IPS-20b (cell line): ENCODE measurements at regions not wholly inside any gene's neighbourhood (a gene's known extent, or its start where the extent isn't known, plus 50 kb on each side); places are given as distances from the start of the nearest gene placed in this dataset.
"Not testable (repeated sequence)": the region's sequence is repeated elsewhere in the genome, so short reads cannot be mapped to it uniquely, and the experiment has no call there.

Experiments used
- H3K27ac ChIP-seq: one replicate; pipeline ENCODE4 v1.5.1; 2013; ENCODE audit warnings: low read length
- H3K27me3 ChIP-seq: 2 replicates; pipeline ENCODE4 v1.6.1; 2013; ENCODE audit warnings: mild to moderate bottlenecking, low read length, inconsistent platforms; ENCODE audit not compliant: insufficient read depth
- H3K36me3 ChIP-seq: 2 replicates; pipeline ENCODE4 v1.6.1; 2013; ENCODE audit warnings: low read depth, mild to moderate bottlenecking, inconsistent platforms, low read length, moderate library complexity; ENCODE audit not compliant: insufficient read depth
- H3K4me1 ChIP-seq: 2 replicates; pipeline ENCODE4 v1.6.1; 2013; ENCODE audit warnings: mild to moderate bottlenecking, control low read depth, inconsistent platforms, low read length, moderate library complexity; ENCODE audit not compliant: insufficient read depth
- H3K4me3 ChIP-seq: 2 replicates; pipeline ENCODE4 v1.5.1; 2013; ENCODE audit warnings: mild to moderate bottlenecking, low read length, inconsistent platforms
- H3K9ac ChIP-seq: 2 replicates; pipeline ENCODE4 v1.6.1; 2013; ENCODE audit warnings: low read depth, mild to moderate bottlenecking, inconsistent platforms, low read length, moderate library complexity
- H3K9me3 ChIP-seq: 2 replicates; pipeline ENCODE4 v1.6.1; 2013; ENCODE audit warnings: mild to moderate bottlenecking, low read depth, low read length, inconsistent platforms; ENCODE audit not compliant: insufficient read depth

GRCh38 chr2:83221258-83221657 lies 1237.8 kb downstream of the SUCLG1 start:
- H3K36me3 ChIP-seq, result no peaks in the 10 kb centered on the region
- no peaks in the 10 kb centered on the region for H3K9me3 ChIP-seq
- H3K4me1 ChIP-seq, result no peaks in the 10 kb centered on the region
- no peak overlapping the region for H3K27ac ChIP-seq
- no peaks in the 10 kb centered on the region for H3K27me3 ChIP-seq
- no peak overlapping the region for H3K4me3 ChIP-seq
- H3K9ac ChIP-seq, result no peak overlapping the region

GRCh38 chr2:83217854-83218253 lies 1241.2 kb downstream of the SUCLG1 start:
- Histone ChIP-seq H3K27me3 (no peaks in the 10 kb centered on the region), H3K4me1 (no peaks in the 10 kb centered on the region), H3K4me3 (no peak overlapping the region)

GRCh38 chr2:83196225-83196624 lies 1262.9 kb downstream of the SUCLG1 start:
- H3K4me3 ChIP-seq, result no peak overlapping the region
- H3K4me1 ChIP-seq, result no peaks in the 10 kb centered on the region
- H3K36me3 ChIP-seq, result no peaks in the 10 kb centered on the region
- H3K9me3 ChIP-seq, result no peaks in the 10 kb centered on the region
- no peaks in the 10 kb centered on the region for H3K27me3 ChIP-seq
- no peak overlapping the region for H3K27ac ChIP-seq
- H3K9ac ChIP-seq, result no peak overlapping the region

More at GRCh38 chr2:83217854-83218253, 1241.2 kb downstream of the SUCLG1 start:
- H3K9me3 ChIP-seq, result no peaks in the 10 kb centered on the region
- no peaks in the 10 kb centered on the region for H3K36me3 ChIP-seq
- H3K9ac ChIP-seq, result no peak overlapping the region
- H3K27ac ChIP-seq, result no peak overlapping the region

GRCh38 chr2:83191316-83191715 lies 1267.8 kb downstream of the SUCLG1 start:
- Histone ChIP-seq H3K9ac (no peak overlapping the region), H3K9me3 (no peaks in the 10 kb centered on the region), H3K4me3 (no peak overlapping the region), H3K36me3 (no peaks in the 10 kb centered on the region), H3K4me1 (no peaks in the 10 kb centered on the region), H3K27me3 (no peaks in the 10 kb centered on the region), H3K27ac (no peak overlapping the region)

- H3K4me3 ChIP-seq, result no peak overlapping the region
- no peaks in the 10 kb centered on the region for H3K36me3 ChIP-seq
- no peaks in the 10 kb centered on the region for H3K9me3 ChIP-seq
- H3K4me1 ChIP-seq, result no peaks in the 10 kb centered on the region
- H3K9ac ChIP-seq, result no peak overlapping the region
- H3K27ac ChIP-seq, result no peak overlapping the region
- no peaks in the 10 kb centered on the region for H3K27me3 ChIP-seq
These were observed 1272.8 kb downstream of the SUCLG1 start for GRCh38 chr2:83186105-83186760.

GRCh38 chr2:83180862-83181530 lies 1278.1 kb downstream of the SUCLG1 start:
- not testable (repeated sequence) for H3K4me3 ChIP-seq, H3K36me3 ChIP-seq, H3K27me3 ChIP-seq, H3K9ac ChIP-seq, H3K9me3 ChIP-seq, H3K4me1 ChIP-seq, H3K27ac ChIP-seq

- H3K4me3 ChIP-seq, result no peak overlapping the region
- H3K9ac ChIP-seq, result no peak overlapping the region
- no peaks in the 10 kb centered on the region for H3K36me3 ChIP-seq
- no peak overlapping the region for H3K27ac ChIP-seq
- H3K4me1 ChIP-seq, result no peaks in the 10 kb centered on the region
- no peaks in the 10 kb centered on the region for H3K27me3 ChIP-seq
- H3K9me3 ChIP-seq, result no peaks in the 10 kb centered on the region
These were observed 1282.5 kb downstream of the SUCLG1 start for GRCh38 chr2:83176539-83176938.

- H3K4me1 ChIP-seq, result no peaks in the 10 kb centered on the region
- no peak overlapping the region for H3K4me3 ChIP-seq
- H3K9ac ChIP-seq, result no peak overlapping the region
- no peaks in the 10 kb centered on the region for H3K36me3 ChIP-seq
- no peak overlapping the region for H3K27ac ChIP-seq
- no peaks in the 10 kb centered on the region for H3K27me3 ChIP-seq
- H3K9me3 ChIP-seq, result no peaks in the 10 kb centered on the region
These were observed 1286.2 kb downstream of the SUCLG1 start for GRCh38 chr2:83172841-83173240.

GRCh38 chr2:83168377-83168776 lies 1290.7 kb downstream of the SUCLG1 start:
- H3K9ac ChIP-seq, result no peak overlapping the region
- no peaks in the 10 kb centered on the region for H3K36me3 ChIP-seq
- no peak overlapping the region for H3K27ac ChIP-seq

GRCh38 chr2:83162421-83162820 lies 1296.7 kb downstream of the SUCLG1 start:
- Histone ChIP-seq H3K36me3 (no peaks in the 10 kb centered on the region), H3K4me3 (no peak overlapping the region)

More at GRCh38 chr2:83168377-83168776, 1290.7 kb downstream of the SUCLG1 start:
- Histone ChIP-seq H3K9me3 (no peaks in the 10 kb centered on the region), H3K4me1 (no peaks in the 10 kb centered on the region), H3K27me3 (no peaks in the 10 kb centered on the region), H3K4me3 (no peak overlapping the region)

GRCh38 chr2:83160571-83160970 lies 1298.5 kb downstream of the SUCLG1 start:
- Histone ChIP-seq H3K9me3 (no peaks in the 10 kb centered on the region; the same call in 1 of the 2 replicates), H3K9ac (no peak overlapping the region), H3K36me3 (no peaks in the 10 kb centered on the region), H3K4me1 (no peaks in the 10 kb centered on the region), H3K4me3 (no peak overlapping the region), H3K27me3 (no peaks in the 10 kb centered on the region), H3K27ac (no peak overlapping the region)

More at GRCh38 chr2:83162421-83162820, 1296.7 kb downstream of the SUCLG1 start:
- Histone ChIP-seq H3K9me3 (no peaks in the 10 kb centered on the region), H3K27ac (no peak overlapping the region), H3K4me1 (no peaks in the 10 kb centered on the region), H3K27me3 (no peaks in the 10 kb centered on the region), H3K9ac (no peak overlapping the region)

- Histone ChIP-seq H3K9ac (no peak overlapping the region), H3K27me3 (no peaks in the 10 kb centered on the region), H3K9me3 (no peaks in the 10 kb centered on the region; the same call in 1 of the 2 replicates), H3K27ac (no peak overlapping the region), H3K36me3 (no peaks in the 10 kb centered on the region), H3K4me3 (no peak overlapping the region), H3K4me1 (no peaks in the 10 kb centered on the region)
These were observed 1303.3 kb downstream of the SUCLG1 start for GRCh38 chr2:83155826-83156225.
